HepG2 (cell line): ENCODE measurements at regions not wholly inside any gene's neighbourhood (a gene's known extent, or its start where the extent isn't known, plus 50 kb on each side); places are given as distances from the start of the nearest gene placed in this dataset.

Experiments
- ATAC-seq: fragments of 200-7000 bp; cut with Tn5 transposase; 3 replicates; pipeline ENCODE4 v1.9.1; 2020; ENCODE audit warnings: mild to moderate bottlenecking, moderate library complexity
- BruUV-seq: library from RNA; stranded (reverse); fragments of 400-500 nt; replicated peaks from 2 replicates; lab custom pipeline; 2021; lab: Mats Ljungman, UMichigan
- CTCF ChIA-PET: fragments of 300-600 bp; formaldehyde crosslinking; extraction: SDS; loops from one replicate; lab custom pipeline; 2021; ENCODE audit warnings: low total read pairs, inconsistent platforms, low intra/inter-chr PET ratio; lab: Yijun Ruan, JAX
- POLR2A ChIA-PET: fragments of 350-600 bp; sonication (Branson Sonifier 250); formaldehyde crosslinking; loops from one replicate; lab custom pipeline; 2020; ENCODE audit warnings: antibody characterized with exemption, inconsistent platforms; lab: Yijun Ruan, JAX
- DNase-seq: peaks from one replicate; pipeline ENCODE4 v3.0.0-alpha.2; 2015; ENCODE audit warnings: low spot score
- FAIRE-seq: peaks from 3 replicates; lab custom pipeline; 2011; peaks lifted over from hg19 to GRCh38; lab: Jason Lieb, UNC
- H2AFZ ChIP-seq: one replicate; pipeline ENCODE4 v1.6.1; 2011; ENCODE audit warnings: low read length, inconsistent platforms
- H3K27ac ChIP-seq: fragments of 300-600 bp; 3 replicates; pipeline ENCODE4 v1.8.0; 2011; ENCODE audit warnings: mixed run types, mild to moderate bottlenecking, mixed read lengths, low read length, inconsistent platforms; ENCODE audit not compliant: insufficient read depth; ENCODE audit errors: extremely low read length
- H3K27me3 ChIP-seq, 2 experiments: fragments of 200-600 bp in 1 of 2; 2 replicates in 1 of 2; 3 replicates in 1 of 2; pipeline versions ENCODE4 v1.6.0 to v1.8.0; 2011; ENCODE audit warnings: low read length in 2 of 2, mild to moderate bottlenecking in 2 of 2, moderate library complexity in 2 of 2, inconsistent platforms in 1 of 2; ENCODE audit not compliant: insufficient read depth in 2 of 2, control insufficient read depth in 1 of 2
- H3K36me3 ChIP-seq, 2 experiments: fragments of 200-600 bp in 1 of 2; replicated peaks in 1 of 2; 2 replicates in 1 of 2; 3 replicates in 1 of 2; pipeline versions ENCODE4 v1.5.1 to v1.8.0; 2011; ENCODE audit warnings: low read length in 2 of 2, inconsistent platforms in 1 of 2; ENCODE audit not compliant: insufficient read depth in 2 of 2, control insufficient read depth in 1 of 2
- H3K4me1 ChIP-seq: 2 replicates; pipeline ENCODE4 v1.5.1; 2012; ENCODE audit warnings: low read length, inconsistent platforms; ENCODE audit not compliant: insufficient read depth
- H3K4me2 ChIP-seq: 2 replicates; pipeline ENCODE4 v1.6.0; 2011; ENCODE audit warnings: low read depth, low read length, inconsistent platforms
- H3K4me3 ChIP-seq, 3 experiments: fragments of 200-600 bp in 1 of 3; sonication (generic), shearing (Covaris generic) in 1 of 3; replicated peaks in 1 of 3; 2 replicates each; pipeline ENCODE4 v1.5.1; 2011 to 2016; ENCODE audit warnings: low read length in 3 of 3, inconsistent platforms in 2 of 3, low read depth in 2 of 3, mild to moderate bottlenecking in 2 of 3, control low read depth in 1 of 3, mixed read lengths in 1 of 3; ENCODE audit not compliant: insufficient read depth in 1 of 3
- H3K79me2 ChIP-seq: one replicate; pipeline ENCODE4 v1.6.1; 2011; ENCODE audit warnings: low read length, inconsistent platforms; ENCODE audit not compliant: insufficient read depth
- H3K9ac ChIP-seq: 2 replicates; pipeline ENCODE4 v1.6.0; 2011; ENCODE audit warnings: mild to moderate bottlenecking, low read depth, low read length, inconsistent platforms; ENCODE audit not compliant: insufficient read depth
- H3K9me3 ChIP-seq: 2 replicates; pipeline ENCODE4 v1.5.1; 2012; ENCODE audit warnings: mild to moderate bottlenecking, low read length
- H4K20me1 ChIP-seq: 2 replicates; pipeline ENCODE4 v1.6.0; 2011; ENCODE audit warnings: inconsistent platforms, mild to moderate bottlenecking, low read length, moderate library complexity; ENCODE audit not compliant: insufficient read depth
- FOXC1 ChIP-seq: sonication (generic); formaldehyde crosslinking; IDR thresholded peaks from 2 replicates; pipeline ENCODE4 v1.8.0; 2022; ENCODE audit warnings: mild to moderate bottlenecking, missing genetic modification reagents, borderline replicate concordance
- HMGA1 ChIP-seq: sonication (generic); formaldehyde crosslinking; conservative IDR thresholded peaks from 2 replicates; pipeline ENCODE4 v1.4.0; 2020; ENCODE audit warnings: missing genetic modification reagents
- JARID2 ChIP-seq: sonication (generic); formaldehyde crosslinking; IDR thresholded peaks from 2 replicates; pipeline ENCODE4 v1.8.1; 2023; ENCODE audit warnings: missing genetic modification reagents, inconsistent platforms; ENCODE audit not compliant: insufficient replicate concordance
- PAWR ChIP-seq: sonication (generic); formaldehyde crosslinking; IDR thresholded peaks from 2 replicates; pipeline ENCODE4 v1.4.0; 2020; ENCODE audit warnings: missing genetic modification reagents, mild to moderate bottlenecking, borderline replicate concordance
- PHF21A ChIP-seq: sonication (generic); formaldehyde crosslinking; IDR thresholded peaks from 2 replicates; pipeline ENCODE4 v1.5.0; 2020; ENCODE audit warnings: mild to moderate bottlenecking, missing genetic modification reagents
- PPARG ChIP-seq: conservative IDR thresholded peaks from 2 replicates; pipeline ENCODE4 v1.6.1; 2016; ENCODE audit warnings: missing biosample characterization, missing genetic modification reagents
- RFX1 ChIP-seq: fragments of 450-650 bp; IDR thresholded peaks from 2 replicates; pipeline ENCODE4 v1.6.1; 2017
- RFX3 ChIP-seq: IDR thresholded peaks from 2 replicates; pipeline ENCODE4 v1.6.1; 2016; ENCODE audit warnings: missing biosample characterization, missing genetic modification reagents
- SUZ12 ChIP-seq: fragments of 150-350 bp; IDR thresholded peaks from 2 replicates; pipeline ENCODE4 v1.6.1; 2014; ENCODE audit warnings: low read depth, low read length
- WGBS: methylation state at CpG from one replicate; pipeline ENCODE4 v1.1.6; 2017; ENCODE audit warnings: low lambda C conversion rate; 5-methylcytosine and 5-hydroxymethylcytosine counted together
- in situ Hi-C: cut with HindIII; loops from 2 replicates; pipeline ENCODE4 v1.10.0; 2017; ENCODE audit warnings: low pct_unique_long_range_greater_than_20kb; ENCODE audit not compliant: extremely low pct_ligation_motif_present
- intact Hi-C: fragments of 100-400 bp; cut with micrococcal nuclease; formaldehyde crosslinking; loops from one replicate; pipeline ENCODE4 v1.10.0; 2022; ENCODE audit not compliant: unreplicated experiment
- TF ChIP-seq, protein P1 (sequence below): sonication (generic); formaldehyde crosslinking; IDR thresholded peaks from 2 replicates; pipeline ENCODE4 v1.4.0; 2020; ENCODE audit warnings: mild to moderate bottlenecking, missing genetic modification reagents
- TF ChIP-seq, protein P2 (sequence below): sonication (generic); formaldehyde crosslinking; IDR thresholded peaks from 2 replicates; pipeline ENCODE4 v1.9.0; 2021; ENCODE audit warnings: missing genetic modification reagents, mild to moderate bottlenecking, borderline replicate concordance
- TF ChIP-seq, protein P3 (sequence below): sonication (generic); formaldehyde crosslinking; IDR thresholded peaks from 2 replicates; pipeline ENCODE4 v1.8.1; 2022; ENCODE audit warnings: mild to moderate bottlenecking, missing genetic modification reagents
- TF ChIP-seq, protein P4 (sequence below): IDR thresholded peaks from 2 replicates; pipeline ENCODE4 v1.6.1; 2016; ENCODE audit warnings: mild to moderate bottlenecking
- TF ChIP-seq, protein P5 (sequence below): IDR thresholded peaks from 2 replicates; pipeline ENCODE4 v1.6.1; 2012; ENCODE audit warnings: low read length, improper control_type of control experiment

DNA sequence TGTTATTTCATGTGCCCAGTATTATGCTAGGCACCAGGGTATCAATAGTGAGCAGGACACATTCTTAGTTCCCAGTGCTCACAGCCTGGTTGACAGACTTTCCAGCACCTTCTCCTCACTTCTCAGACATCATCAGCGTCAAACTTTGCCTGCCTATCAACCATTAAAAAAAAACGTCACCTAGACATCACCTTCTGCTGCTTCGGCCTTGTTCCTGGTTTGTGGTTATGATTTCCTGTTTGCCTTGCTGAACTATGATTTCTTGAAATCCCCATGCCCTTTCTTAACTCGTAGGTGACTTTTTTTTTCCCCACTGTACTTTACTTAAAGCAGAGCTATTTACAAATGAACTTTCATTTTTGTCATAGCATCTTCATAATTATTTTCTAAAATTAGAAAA lies 60.4 kb upstream of the NABP1 start:
- H3K9me3 ChIP-seq: no peaks in the 10 kb centered on the region
- WGBS: 39% methylated on average over 4 of the region's 4 CpGs
- no peaks in the 10 kb centered on the region for H3K79me2 ChIP-seq
- no TSS peak for BruUV-seq
- ATAC-seq: no peak
- H3K4me1 ChIP-seq: no peaks in the 10 kb centered on the region
- ChIA-PET POLR2A (no interaction called here), CTCF (no interaction called here)
- H3K4me3 ChIP-seq: no peak overlapping the region
- DNase-seq: no peak
- no peaks in the 10 kb centered on the region for H3K27me3 ChIP-seq
- no peaks in the 10 kb centered on the region for H4K20me1 ChIP-seq
- intact Hi-C loops: no loop called here
- H3K27ac ChIP-seq: no peak overlapping the region
- FAIRE-seq: no peak
- no peak overlapping the region for H3K4me2 ChIP-seq
- no peak overlapping the region for H2AFZ ChIP-seq
- in situ Hi-C loops: no loop called here
- H3K36me3 ChIP-seq: no peaks in the 10 kb centered on the region
- no peak overlapping the region for H3K9ac ChIP-seq
- TF ChIP-seq, protein P1, sequence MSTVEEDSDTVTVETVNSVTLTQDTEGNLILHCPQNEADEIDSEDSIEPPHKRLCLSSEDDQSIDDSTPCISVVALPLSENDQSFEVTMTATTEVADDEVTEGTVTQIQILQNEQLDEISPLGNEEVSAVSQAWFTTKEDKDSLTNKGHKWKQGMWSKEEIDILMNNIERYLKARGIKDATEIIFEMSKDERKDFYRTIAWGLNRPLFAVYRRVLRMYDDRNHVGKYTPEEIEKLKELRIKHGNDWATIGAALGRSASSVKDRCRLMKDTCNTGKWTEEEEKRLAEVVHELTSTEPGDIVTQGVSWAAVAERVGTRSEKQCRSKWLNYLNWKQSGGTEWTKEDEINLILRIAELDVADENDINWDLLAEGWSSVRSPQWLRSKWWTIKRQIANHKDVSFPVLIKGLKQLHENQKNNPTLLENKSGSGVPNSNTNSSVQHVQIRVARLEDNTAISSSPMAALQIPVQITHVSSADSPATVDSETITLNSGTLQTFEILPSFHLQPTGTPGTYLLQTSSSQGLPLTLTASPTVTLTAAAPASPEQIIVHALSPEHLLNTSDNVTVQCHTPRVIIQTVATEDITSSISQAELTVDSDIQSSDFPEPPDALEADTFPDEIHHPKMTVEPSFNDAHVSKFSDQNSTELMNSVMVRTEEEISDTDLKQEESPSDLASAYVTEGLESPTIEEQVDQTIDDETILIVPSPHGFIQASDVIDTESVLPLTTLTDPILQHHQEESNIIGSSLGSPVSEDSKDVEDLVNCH (CRISPR knock-in tag): no peak
- TF ChIP-seq PAWR (CRISPR knock-in tag) (no peak), FOXC1 (CRISPR knock-in tag) (no peak), PHF21A (CRISPR knock-in tag) (no peak), JARID2 (CRISPR knock-in tag) (no peak), HMGA1 (CRISPR knock-in tag) (no peak), RFX1 (no peak), PPARG (CRISPR knock-in tag) (no peak), SUZ12 (no peak), RFX3 (CRISPR knock-in tag) (no peak)
- TF ChIP-seq, protein P2, sequence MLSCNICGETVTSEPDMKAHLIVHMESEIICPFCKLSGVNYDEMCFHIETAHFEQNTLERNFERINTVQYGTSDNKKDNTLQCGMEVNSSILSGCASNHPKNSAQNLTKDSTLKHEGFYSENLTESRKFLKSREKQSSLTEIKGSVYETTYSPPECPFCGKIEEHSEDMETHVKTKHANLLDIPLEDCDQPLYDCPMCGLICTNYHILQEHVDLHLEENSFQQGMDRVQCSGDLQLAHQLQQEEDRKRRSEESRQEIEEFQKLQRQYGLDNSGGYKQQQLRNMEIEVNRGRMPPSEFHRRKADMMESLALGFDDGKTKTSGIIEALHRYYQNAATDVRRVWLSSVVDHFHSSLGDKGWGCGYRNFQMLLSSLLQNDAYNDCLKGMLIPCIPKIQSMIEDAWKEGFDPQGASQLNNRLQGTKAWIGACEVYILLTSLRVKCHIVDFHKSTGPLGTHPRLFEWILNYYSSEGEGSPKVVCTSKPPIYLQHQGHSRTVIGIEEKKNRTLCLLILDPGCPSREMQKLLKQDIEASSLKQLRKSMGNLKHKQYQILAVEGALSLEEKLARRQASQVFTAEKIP (CRISPR knock-in tag): no peak
- TF ChIP-seq, protein P3, sequence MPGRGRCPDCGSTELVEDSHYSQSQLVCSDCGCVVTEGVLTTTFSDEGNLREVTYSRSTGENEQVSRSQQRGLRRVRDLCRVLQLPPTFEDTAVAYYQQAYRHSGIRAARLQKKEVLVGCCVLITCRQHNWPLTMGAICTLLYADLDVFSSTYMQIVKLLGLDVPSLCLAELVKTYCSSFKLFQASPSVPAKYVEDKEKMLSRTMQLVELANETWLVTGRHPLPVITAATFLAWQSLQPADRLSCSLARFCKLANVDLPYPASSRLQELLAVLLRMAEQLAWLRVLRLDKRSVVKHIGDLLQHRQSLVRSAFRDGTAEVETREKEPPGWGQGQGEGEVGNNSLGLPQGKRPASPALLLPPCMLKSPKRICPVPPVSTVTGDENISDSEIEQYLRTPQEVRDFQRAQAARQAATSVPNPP (CRISPR knock-in tag): no peak
- TF ChIP-seq, protein P4, sequence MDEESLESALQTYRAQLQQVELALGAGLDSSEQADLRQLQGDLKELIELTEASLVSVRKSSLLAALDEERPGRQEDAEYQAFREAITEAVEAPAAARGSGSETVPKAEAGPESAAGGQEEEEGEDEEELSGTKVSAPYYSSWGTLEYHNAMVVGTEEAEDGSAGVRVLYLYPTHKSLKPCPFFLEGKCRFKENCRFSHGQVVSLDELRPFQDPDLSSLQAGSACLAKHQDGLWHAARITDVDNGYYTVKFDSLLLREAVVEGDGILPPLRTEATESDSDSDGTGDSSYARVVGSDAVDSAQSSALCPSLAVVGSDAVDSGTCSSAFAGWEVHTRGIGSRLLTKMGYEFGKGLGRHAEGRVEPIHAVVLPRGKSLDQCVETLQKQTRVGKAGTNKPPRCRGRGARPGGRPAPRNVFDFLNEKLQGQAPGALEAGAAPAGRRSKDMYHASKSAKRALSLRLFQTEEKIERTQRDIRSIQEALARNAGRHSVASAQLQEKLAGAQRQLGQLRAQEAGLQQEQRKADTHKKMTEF (CRISPR knock-in tag): no peak
- TF ChIP-seq, protein P5, sequence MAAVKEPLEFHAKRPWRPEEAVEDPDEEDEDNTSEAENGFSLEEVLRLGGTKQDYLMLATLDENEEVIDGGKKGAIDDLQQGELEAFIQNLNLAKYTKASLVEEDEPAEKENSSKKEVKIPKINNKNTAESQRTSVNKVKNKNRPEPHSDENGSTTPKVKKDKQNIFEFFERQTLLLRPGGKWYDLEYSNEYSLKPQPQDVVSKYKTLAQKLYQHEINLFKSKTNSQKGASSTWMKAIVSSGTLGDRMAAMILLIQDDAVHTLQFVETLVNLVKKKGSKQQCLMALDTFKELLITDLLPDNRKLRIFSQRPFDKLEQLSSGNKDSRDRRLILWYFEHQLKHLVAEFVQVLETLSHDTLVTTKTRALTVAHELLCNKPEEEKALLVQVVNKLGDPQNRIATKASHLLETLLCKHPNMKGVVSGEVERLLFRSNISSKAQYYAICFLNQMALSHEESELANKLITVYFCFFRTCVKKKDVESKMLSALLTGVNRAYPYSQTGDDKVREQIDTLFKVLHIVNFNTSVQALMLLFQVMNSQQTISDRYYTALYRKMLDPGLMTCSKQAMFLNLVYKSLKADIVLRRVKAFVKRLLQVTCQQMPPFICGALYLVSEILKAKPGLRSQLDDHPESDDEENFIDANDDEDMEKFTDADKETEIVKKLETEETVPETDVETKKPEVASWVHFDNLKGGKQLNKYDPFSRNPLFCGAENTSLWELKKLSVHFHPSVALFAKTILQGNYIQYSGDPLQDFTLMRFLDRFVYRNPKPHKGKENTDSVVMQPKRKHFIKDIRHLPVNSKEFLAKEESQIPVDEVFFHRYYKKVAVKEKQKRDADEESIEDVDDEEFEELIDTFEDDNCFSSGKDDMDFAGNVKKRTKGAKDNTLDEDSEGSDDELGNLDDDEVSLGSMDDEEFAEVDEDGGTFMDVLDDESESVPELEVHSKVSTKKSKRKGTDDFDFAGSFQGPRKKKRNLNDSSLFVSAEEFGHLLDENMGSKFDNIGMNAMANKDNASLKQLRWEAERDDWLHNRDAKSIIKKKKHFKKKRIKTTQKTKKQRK: no peak
